Endothelial cell of umbilical vein (primary cell): ENCODE measurements at regions not wholly inside any gene's neighbourhood (a gene's known extent, or its start where the extent isn't known, plus 50 kb on each side); places are given as distances from the start of the nearest gene placed in this dataset.

Experiments
- EZH2 ChIP-seq: IDR thresholded peaks from 2 replicates; pipeline ENCODE4 v1.6.1; 2012; ENCODE audit warnings: borderline replicate concordance, low read depth, mild to moderate bottlenecking, moderate library complexity, low read length, inconsistent platforms; ENCODE audit not compliant: severe bottlenecking
- GATA2 ChIP-seq: IDR thresholded peaks from 2 replicates; pipeline ENCODE4 v1.7.0; 2011; ENCODE audit warnings: low read depth, mild to moderate bottlenecking, moderate library complexity, mixed read lengths, low read length; ENCODE audit not compliant: insufficient read length, insufficient read depth
- MAX ChIP-seq: IDR thresholded peaks from 2 replicates; pipeline ENCODE4 v1.6.1; 2011; ENCODE audit not compliant: insufficient read depth, insufficient read length
- MYC ChIP-seq: IDR thresholded peaks from one replicate; pipeline ENCODE4 v1.6.1; 2011; ENCODE audit warnings: mild to moderate bottlenecking, low read depth, low read length
- POLR2A ChIP-seq: IDR thresholded peaks from 2 replicates; pipeline ENCODE4 v1.6.1; 2012; ENCODE audit warnings: low read depth, mild to moderate bottlenecking, control low read depth, low read length
- POLR2AphosphoS5 ChIP-seq: IDR thresholded peaks from 2 replicates; pipeline ENCODE4 v1.6.1; 2012; ENCODE audit warnings: low read depth, mild to moderate bottlenecking, control low read depth, low read length, moderate library complexity; ENCODE audit not compliant: insufficient read depth
- TF ChIP-seq, protein P1 (sequence below), 2 donors: IDR thresholded peaks; 1 replicate in 1 of 2; 2 replicates in 1 of 2; pipeline ENCODE4 v1.5.1; 2011; ENCODE audit warnings: low read length in 2 of 2, mild to moderate bottlenecking in 2 of 2, moderate library complexity in 2 of 2, control low read depth in 1 of 2, inconsistent platforms in 1 of 2, low read depth in 1 of 2; ENCODE audit not compliant: insufficient read depth in 1 of 2; ENCODE audit errors: extremely low read depth in 1 of 2

DNA sequence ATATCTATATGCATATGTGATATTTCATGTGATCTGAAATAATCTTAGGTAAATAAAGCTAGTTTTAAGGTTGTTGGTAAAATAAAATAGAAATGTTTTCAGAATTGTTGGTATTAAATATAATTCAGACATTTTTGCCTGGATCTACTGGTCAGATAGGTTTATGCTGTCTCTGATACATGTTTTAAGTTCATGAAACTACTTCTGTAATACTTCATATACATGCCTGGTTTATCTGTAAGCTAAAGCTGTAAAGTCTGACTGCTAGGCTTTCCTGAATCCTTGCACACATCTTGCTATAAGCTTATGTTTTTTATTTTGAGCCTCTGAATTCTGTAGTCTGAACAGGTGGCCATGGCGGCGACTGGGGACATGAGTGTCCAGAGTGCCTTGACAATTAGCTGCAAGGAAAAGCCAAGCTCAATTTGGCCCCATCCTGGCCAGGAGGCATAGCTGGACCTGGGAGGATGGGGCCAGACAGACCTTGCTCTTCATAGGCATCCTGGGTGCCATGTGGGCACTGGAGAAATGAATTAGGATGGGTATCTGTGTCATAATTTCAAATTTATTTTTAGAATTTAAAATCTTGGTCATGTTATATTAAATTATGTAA, 241.0 kb upstream of the UBASH3B start:
- TF ChIP-seq, protein P1, sequence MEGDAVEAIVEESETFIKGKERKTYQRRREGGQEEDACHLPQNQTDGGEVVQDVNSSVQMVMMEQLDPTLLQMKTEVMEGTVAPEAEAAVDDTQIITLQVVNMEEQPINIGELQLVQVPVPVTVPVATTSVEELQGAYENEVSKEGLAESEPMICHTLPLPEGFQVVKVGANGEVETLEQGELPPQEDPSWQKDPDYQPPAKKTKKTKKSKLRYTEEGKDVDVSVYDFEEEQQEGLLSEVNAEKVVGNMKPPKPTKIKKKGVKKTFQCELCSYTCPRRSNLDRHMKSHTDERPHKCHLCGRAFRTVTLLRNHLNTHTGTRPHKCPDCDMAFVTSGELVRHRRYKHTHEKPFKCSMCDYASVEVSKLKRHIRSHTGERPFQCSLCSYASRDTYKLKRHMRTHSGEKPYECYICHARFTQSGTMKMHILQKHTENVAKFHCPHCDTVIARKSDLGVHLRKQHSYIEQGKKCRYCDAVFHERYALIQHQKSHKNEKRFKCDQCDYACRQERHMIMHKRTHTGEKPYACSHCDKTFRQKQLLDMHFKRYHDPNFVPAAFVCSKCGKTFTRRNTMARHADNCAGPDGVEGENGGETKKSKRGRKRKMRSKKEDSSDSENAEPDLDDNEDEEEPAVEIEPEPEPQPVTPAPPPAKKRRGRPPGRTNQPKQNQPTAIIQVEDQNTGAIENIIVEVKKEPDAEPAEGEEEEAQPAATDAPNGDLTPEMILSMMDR (IDR thresholded peaks at IDR 0.05; ENCODE audit: extremely low read depth in 1 of 2, insufficient read depth in 1 of 2, low read depth in 1 of 2, low read length in 2 of 2), result no peak
- no peak for TF ChIP-seq POLR2A
- TF ChIP-seq GATA2, result no peak
- no peak for TF ChIP-seq MAX
- no peak for TF ChIP-seq EZH2
- TF ChIP-seq POLR2AphosphoS5, result no peak
- TF ChIP-seq MYC, result no peak
